ENCODE measurements at regions not wholly inside any gene's neighbourhood (a gene's known extent, or its start where the extent isn't known, plus 50 kb on each side); places are given as distances from the start of the nearest gene placed in this dataset.

DNA sequence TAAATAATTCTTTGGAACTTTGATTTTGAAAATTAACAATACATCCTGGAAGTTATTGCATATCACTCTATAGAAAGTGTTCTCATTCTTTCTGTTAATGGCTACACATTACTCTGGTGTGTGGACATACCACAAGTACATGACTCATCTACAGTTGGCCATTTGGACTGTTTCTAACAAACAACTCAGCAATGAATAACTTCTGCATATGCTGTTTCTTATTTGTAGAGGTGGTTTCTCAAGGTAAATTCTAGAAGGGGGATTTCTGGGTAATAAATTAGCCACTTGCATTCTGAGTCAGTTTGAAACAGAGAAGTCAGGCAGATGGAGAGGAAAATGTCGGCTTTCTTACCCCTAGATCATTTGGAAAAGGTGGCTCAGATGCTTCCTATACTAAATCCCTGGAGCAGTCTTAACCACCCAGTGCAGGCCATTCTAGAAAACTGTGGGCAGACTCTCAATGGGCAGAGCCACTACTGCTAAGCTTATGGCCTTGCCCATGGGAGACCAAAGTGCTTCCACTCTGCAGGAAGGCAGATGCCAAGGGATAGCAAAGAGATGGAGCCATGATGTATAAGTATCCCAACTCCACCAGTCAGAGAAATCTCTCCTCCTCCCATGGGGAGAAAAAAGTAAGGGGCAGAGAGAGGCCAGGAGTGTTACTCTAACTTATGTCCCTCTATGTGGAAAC is 194.0 kb upstream of the PLPP4 start:
- H3K4me2 ChIP-seq = no peak overlapping the region
- BruUV-seq (replicated peaks) = no TSS peak
- H3K27me3 ChIP-seq (ENCODE audit: insufficient read depth, low read depth) = peaks cover 3% of the 10 kb centered on the region; the same call in 1 of the 2 replicates
- no peak overlapping the region for H3K4me3 ChIP-seq
- no peaks in the 10 kb centered on the region for H3F3A ChIP-seq (ENCODE audit: insufficient read depth, low read depth)
- no peaks in the 10 kb centered on the region for H3K4me1 ChIP-seq (replicated peaks; ENCODE audit: insufficient read depth)
- no peak for TF ChIP-seq EZH2 (IDR thresholded peaks at IDR 0.05; ENCODE audit: low read depth)
- TF ChIP-seq, protein P1, sequence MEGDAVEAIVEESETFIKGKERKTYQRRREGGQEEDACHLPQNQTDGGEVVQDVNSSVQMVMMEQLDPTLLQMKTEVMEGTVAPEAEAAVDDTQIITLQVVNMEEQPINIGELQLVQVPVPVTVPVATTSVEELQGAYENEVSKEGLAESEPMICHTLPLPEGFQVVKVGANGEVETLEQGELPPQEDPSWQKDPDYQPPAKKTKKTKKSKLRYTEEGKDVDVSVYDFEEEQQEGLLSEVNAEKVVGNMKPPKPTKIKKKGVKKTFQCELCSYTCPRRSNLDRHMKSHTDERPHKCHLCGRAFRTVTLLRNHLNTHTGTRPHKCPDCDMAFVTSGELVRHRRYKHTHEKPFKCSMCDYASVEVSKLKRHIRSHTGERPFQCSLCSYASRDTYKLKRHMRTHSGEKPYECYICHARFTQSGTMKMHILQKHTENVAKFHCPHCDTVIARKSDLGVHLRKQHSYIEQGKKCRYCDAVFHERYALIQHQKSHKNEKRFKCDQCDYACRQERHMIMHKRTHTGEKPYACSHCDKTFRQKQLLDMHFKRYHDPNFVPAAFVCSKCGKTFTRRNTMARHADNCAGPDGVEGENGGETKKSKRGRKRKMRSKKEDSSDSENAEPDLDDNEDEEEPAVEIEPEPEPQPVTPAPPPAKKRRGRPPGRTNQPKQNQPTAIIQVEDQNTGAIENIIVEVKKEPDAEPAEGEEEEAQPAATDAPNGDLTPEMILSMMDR (conservative IDR thresholded peaks at IDR 0.05) = no peak
- intact Hi-C loops (cut with micrococcal nuclease; ENCODE audit: unreplicated experiment) = no loop called here
- H3K79me2 ChIP-seq (ENCODE audit: low read depth) = no peaks in the 10 kb centered on the region
- no peak overlapping the region for H2AFZ ChIP-seq
- CTCF ChIA-PET = no interaction called here
- H3K27ac ChIP-seq = no peak overlapping the region
- no peaks in the 10 kb centered on the region for H3K9me3 ChIP-seq (ENCODE audit: insufficient read depth, low read depth)
- H3K36me3 ChIP-seq (ENCODE audit: low read depth) = no peaks in the 10 kb centered on the region
- H4K20me1 ChIP-seq (ENCODE audit: insufficient read depth) = no peaks in the 10 kb centered on the region
- no peak for DNase-seq
- POLR2A ChIA-PET (ENCODE audit: unreplicated experiment) = no interaction called here
- H3K9me2 ChIP-seq (ENCODE audit: insufficient read depth) = no peaks in the 10 kb centered on the region

DNA sequence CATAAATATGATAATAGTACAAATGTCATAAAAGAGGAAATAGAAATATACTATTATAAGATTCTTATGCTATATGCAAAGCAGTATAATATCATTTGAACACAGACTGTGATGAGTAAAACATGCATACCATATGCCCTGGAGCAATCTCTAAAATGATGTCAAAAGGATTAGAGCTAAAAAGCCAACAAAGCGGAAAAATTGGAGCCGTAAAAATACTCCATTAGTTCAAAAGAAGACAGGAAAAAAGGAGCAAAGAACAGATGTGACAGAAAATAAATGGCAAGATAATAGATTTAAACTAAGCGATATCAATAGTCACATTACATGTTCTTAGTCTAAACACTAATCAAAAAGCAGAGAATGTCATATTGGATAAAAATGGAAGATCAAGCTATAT is 191.0 kb upstream of the PLPP4 start:
- intact Hi-C loops (cut with micrococcal nuclease; ENCODE audit: unreplicated experiment) = no loop called here
- peaks cover 2% of the 10 kb centered on the region; the same call in 1 of the 2 replicates for H3K27me3 ChIP-seq (ENCODE audit: insufficient read depth, low read depth)
- no TSS peak for BruUV-seq (replicated peaks)
- ChIA-PET CTCF (no interaction called here), POLR2A (ENCODE audit: unreplicated experiment) (no interaction called here)
- no peaks in the 10 kb centered on the region for H3K36me3 ChIP-seq (ENCODE audit: low read depth)
- H3K4me1 ChIP-seq (replicated peaks; ENCODE audit: insufficient read depth) = no peaks in the 10 kb centered on the region
- no peaks in the 10 kb centered on the region for H4K20me1 ChIP-seq (ENCODE audit: insufficient read depth)
- H3K79me2 ChIP-seq (ENCODE audit: low read depth) = no peaks in the 10 kb centered on the region
- H3F3A ChIP-seq (ENCODE audit: insufficient read depth, low read depth) = no peaks in the 10 kb centered on the region
- H3K4me3 ChIP-seq = no peak overlapping the region
- no peak overlapping the region for H3K4me2 ChIP-seq
- H3K9me2 ChIP-seq (ENCODE audit: insufficient read depth) = no peaks in the 10 kb centered on the region
- H3K9me3 ChIP-seq (ENCODE audit: insufficient read depth, low read depth) = no peaks in the 10 kb centered on the region
- H2AFZ ChIP-seq = no peak overlapping the region
- no peak overlapping the region for H3K27ac ChIP-seq
- no peak for DNase-seq
- TF ChIP-seq, protein P1 (conservative IDR thresholded peaks at IDR 0.05) = no peak
- no peak for TF ChIP-seq EZH2 (IDR thresholded peaks at IDR 0.05; ENCODE audit: low read depth)

DNA sequence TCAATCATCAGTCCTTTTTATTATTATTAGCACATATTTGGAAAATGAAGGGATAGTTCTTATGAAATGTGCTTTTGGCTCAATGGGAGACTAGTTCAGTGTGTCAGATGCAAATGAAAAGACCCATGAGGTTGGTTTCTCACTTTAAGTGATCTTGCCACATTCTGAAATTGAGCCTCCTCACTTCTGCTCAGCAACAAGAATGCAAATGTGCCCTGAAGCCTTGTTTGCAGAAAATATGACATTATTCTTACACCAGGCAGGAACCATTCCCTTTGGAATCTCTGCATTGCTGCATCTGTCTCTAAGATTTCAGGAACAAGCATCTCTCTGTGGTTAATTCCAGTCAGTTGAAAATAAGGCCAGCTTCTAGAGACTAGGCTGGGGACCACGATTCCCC is 186.1 kb upstream of the PLPP4 start:
- Histone ChIP-seq H3K4me3 (no peak overlapping the region), H2AFZ (no peak overlapping the region), H3K4me2 (no peak overlapping the region), H3K36me3 (ENCODE audit: low read depth) (no peaks in the 10 kb centered on the region), H3F3A (ENCODE audit: insufficient read depth, low read depth) (no peaks in the 10 kb centered on the region), H3K27ac (no peak overlapping the region), H3K9me3 (ENCODE audit: insufficient read depth, low read depth) (no peaks in the 10 kb centered on the region), H3K79me2 (ENCODE audit: low read depth) (no peaks in the 10 kb centered on the region), H3K4me1 (replicated peaks; ENCODE audit: insufficient read depth) (no peaks in the 10 kb centered on the region), H3K9me2 (ENCODE audit: insufficient read depth) (no peaks in the 10 kb centered on the region), H3K27me3 (ENCODE audit: insufficient read depth, low read depth) (no peaks in the 10 kb centered on the region), H4K20me1 (ENCODE audit: insufficient read depth) (no peaks in the 10 kb centered on the region)
- TF ChIP-seq, protein P1 (conservative IDR thresholded peaks at IDR 0.05) = no peak
- no peak for TF ChIP-seq EZH2 (IDR thresholded peaks at IDR 0.05; ENCODE audit: low read depth)
- intact Hi-C loops (cut with micrococcal nuclease; ENCODE audit: unreplicated experiment) = no loop called here
- BruUV-seq (replicated peaks) = no TSS peak
- DNase-seq = no peak
- CTCF ChIA-PET = no interaction called here
- POLR2A ChIA-PET (ENCODE audit: unreplicated experiment) = no interaction called here
